NCI-H1417 treated with DMSO at 0.1 percent for 48 hours (cell line): ENCODE measurements at regions not wholly inside any gene's neighbourhood (a gene's known extent, or its start where the extent isn't known, plus 50 kb on each side); places are given as distances from the start of the nearest gene placed in this dataset.
"Not testable (repeated sequence)": the region's sequence is repeated elsewhere in the genome, so short reads cannot be mapped to it uniquely, and the experiment has no call there.

ENCODE experiments used
- DNase-seq: peaks from one replicate; lab custom pipeline; 2025; lab: John Stamatoyannopoulos, UW

- no peak for DNase-seq
Observed at GRCh38 chr20:5492937-5493336, 117.9 kb downstream of the GPCPD1 start.

DNA sequence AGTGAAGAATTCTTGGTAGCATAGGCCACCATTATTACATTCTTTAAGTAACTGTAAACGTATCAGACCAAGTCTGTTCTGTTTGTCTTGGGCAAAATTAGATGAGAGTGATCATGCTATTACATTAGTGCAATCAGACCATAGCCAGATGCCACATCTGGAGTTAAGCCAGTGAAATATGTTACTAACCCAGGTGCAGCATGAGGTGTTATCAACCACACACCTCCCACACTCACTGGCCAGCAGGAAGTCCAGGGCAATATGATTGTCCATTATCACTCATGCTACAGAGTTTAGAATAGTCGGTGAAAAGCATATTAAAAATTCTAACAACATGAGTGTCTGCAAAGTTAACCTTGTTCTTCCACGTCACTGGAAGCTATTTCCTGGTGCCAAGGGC lies 119.4 kb downstream of the GPCPD1 start:
- DNase-seq = no peak

GRCh38 chr20:5489601-5490000 lies 121.2 kb downstream of the GPCPD1 start:
- DNase-seq = no peak

GRCh38 chr20:5488823-5489222 lies 122.0 kb downstream of the GPCPD1 start:
- DNase-seq = no peak

GRCh38 chr20:5486377-5487054 lies 124.3 kb downstream of the GPCPD1 start:
- no peak for DNase-seq

DNA sequence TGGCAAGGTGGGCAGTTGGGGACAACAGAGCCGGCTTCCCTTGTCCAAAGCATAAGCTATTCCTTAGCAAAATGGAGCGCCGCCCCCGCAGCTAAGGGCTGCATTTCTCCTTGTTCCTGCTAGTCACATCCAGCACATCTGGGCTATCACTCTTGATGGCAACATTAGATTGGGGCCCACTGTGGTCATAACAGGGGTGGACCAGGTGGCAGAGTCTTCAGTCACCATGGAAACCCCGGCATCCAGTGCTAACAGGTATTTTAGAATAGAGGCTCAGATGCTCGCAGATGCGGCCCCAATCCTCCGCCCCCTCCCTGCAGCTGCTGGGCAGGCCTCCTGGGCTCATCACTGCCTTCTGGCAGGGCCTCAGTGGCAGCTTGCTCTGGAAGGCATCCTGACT lies 125.9 kb downstream of the GPCPD1 start:
- no peak for DNase-seq

GRCh38 chr20:5484346-5484745 lies 126.5 kb downstream of the GPCPD1 start:
- DNase-seq = no peak

- no peak for DNase-seq
Observed at GRCh38 chr20:5482791-5483190, 128.0 kb downstream of the GPCPD1 start.

DNA sequence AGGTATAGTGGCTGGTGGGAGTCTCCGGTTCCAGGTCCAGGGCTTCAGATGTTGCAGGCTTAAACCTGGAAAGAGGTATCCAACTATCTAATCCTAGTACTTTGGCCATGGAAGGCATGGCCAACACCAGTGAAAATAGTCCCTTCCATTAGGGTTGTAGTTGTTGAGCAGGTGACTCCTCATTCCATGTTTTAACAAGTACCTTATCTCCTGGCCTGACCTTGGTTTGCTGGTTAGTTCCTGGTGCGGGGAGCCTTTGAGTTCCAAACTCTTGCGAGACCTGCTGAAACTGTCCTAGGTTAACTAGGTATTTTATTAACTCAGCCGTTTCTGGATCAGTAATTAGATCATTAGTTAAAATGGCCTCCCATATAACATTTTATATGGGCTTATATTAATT lies 128.9 kb downstream of the GPCPD1 start:
- DNase-seq = no peak

GRCh38 chr20:5480824-5481600 lies 129.8 kb downstream of the GPCPD1 start:
- DNase-seq = peak; percentile 96

DNA sequence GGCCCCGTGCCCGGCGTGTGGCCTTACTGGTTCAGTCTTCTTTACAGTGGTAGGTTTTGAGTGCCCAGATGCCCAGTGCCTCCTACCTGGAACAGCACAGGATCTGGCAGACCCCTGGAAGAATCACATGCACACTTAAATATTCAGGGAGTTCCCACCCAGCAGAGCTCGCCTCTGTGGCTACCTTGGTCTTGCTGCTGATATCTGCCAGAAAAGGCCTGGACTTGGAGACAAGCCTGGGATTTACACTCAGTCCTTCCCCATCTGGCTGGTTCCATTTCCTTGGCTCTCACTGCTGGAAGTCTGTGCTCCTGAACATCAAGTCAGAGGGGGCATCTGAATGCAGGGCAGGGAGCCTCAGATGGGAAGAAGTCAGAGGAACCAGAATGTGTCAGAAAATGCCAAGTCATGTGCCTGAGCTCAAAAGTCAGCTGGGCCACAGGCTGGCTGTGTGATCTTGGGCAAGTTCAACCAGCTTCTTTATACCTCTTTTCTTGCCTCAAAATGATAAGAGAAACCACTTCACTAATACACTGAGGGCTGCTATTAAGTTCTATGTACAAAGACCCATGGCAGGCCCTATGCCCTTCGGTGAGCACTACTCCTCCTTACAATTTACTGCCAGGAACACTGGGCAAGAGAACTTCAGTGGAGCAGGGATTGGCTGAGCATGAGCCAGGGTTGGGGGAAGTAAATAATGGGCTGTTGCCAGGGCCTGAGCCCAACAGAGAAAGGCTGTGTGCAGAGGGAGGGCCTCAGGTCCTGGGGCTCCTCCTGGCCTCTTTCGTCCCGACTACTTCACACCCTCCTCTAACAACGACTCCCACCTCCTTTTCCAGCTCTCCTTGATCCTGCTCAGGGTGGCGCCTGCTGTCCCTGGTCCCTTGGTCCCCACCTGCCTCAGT lies 135.9 kb downstream of the GPCPD1 start:
- no peak for DNase-seq

GRCh38 chr20:5471866-5472265 lies 138.9 kb downstream of the GPCPD1 start:
- DNase-seq = not testable (repeated sequence)

GRCh38 chr20:5471368-5471767 lies 139.4 kb downstream of the GPCPD1 start:
- no peak for DNase-seq

- DNase-seq = no peak
Observed at GRCh38 chr20:5470943-5471342, 139.9 kb downstream of the GPCPD1 start.

DNA sequence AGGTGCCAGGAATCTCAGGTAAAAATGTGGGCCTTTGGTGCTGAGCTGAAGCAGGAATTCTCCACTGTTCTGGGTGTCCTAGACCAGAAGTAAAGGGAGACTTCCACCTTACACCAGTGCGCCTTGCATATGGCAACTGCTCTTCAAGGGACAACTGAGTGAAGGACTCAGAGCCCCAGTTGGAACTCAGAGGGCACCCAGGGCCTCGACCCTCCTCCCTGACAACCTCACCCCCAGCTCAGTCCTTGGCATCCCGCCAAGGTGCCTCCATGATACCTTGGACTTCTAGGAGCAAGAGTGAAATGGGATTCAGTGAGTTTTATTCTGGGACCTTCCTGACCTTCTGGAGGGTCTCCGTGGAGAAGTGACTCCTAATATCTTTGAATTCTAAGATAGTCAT lies 140.3 kb downstream of the GPCPD1 start:
- DNase-seq = no peak

DNA sequence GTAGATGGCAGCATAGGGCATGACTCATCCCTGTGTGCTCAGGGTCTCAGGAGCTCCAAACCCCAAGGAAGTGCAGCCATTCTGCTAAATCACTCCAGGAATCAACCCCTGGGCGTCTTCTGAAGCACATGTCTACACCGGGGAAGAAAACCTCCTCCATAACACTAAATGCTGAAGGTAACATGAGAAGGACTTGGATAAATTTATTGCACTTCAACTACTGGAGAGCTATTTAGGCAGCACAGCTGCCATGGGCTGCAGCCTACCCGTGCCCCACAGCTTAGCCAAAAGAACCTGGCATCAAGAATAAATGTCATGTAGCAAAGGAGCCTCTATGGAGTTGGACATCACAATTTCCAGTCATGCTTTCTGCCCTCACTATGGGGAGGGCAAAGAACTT lies 141.7 kb downstream of the GPCPD1 start:
- DNase-seq = no peak

DNA sequence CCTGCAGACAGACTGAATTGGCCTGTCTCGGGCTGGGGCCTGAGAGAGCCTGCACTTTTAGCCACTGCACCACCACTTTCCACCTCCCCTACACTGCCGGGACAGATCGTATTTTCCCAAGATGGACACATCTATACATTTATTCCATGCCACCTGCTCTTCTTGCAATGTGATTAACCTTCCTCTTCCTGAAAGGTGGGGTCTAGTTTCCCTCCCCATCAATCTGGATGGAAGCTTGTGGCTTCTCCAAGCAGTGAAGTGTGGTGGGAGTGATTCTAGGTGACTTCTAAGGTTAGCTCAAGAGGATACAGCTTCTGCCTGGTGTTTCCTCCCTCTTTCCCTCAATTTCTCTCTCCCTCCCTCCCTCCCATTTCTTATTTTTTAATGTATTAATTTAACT lies 143.7 kb downstream of the GPCPD1 start:
- no peak for DNase-seq

DNA sequence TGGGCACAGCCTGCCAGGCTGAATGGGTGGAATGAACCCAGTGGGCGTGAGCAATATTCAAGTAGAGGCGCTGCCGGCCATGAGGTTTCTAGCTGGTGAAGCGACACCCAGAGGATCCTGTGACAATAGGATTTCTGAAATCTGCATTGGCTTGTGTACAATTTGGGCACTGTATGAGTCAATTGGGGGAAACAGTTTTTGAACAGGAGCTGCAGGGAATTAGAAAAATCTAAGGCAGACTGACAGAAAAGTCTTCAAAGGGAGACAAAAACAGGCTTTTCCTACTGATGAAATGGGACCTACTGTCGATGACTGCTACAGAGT lies 145.2 kb downstream of the GPCPD1 start:
- no peak for DNase-seq

DNA sequence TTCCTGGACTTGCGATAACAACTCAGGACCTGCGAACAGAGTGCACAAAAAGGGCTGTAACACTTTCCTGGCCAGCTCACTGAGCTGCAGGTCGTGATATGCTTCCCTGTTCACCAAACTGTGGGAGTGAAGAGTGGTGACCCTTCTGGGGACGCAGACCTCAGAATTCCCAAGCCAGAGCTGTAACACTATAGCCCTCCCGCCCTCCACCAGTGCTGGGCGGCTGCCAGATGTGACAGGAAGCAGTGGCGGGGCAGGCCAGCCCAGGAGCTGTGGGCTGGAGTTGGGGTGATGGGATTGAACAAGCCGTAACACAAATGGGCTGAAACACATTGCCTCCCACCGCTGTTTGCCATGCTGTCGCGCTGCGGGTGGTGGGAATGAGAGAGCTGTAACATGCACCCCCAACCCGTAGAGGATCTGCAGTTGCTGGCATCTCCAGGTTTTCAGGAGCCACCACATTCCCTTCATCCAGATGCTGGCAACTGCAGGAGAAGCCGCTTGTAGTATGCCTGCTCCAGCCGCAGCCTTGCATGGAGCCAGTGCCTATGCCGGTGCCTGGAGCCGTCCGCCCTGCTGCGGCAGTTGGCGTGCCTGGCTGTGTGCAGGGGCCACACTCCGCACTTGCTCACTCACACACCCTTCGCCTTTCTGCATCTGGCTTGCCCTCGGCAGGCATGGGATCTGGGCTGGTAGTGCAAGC lies 145.8 kb downstream of the GPCPD1 start:
- no peak for DNase-seq

DNA sequence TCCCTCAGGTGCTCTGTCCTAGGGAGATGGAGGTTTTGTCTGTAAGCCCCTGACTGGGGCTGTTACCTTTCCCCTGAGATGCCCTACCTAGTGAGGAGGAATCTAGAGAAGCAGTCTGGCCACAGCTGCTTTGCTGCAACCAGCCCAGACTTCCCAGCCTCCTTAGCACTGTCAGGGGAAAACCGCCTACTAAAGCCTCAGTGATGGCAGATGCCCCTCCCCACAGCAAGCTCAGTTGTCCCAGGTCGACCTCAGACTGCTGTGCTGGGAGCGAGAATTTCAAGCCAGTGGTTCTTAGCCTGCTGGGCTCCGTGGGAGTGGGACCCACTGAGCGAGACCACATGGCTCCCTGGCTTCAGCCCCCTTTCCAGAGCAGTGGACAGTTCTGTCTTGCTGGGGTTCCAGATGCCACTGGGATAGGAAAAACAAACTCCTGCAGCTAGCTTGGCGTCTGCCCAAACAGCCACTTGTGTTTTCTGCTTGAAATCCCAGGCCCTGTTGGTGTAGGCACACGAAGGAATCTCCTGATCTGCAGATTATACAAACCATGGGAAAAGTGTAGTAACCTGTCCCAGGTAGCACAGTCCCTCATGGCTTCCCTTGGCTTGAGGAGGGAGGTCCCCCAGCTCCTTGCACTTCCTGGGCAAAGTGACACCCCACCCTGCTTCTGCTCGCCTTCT lies 146.4 kb upstream of the PROKR2 start:
- DNase-seq = no peak

DNA sequence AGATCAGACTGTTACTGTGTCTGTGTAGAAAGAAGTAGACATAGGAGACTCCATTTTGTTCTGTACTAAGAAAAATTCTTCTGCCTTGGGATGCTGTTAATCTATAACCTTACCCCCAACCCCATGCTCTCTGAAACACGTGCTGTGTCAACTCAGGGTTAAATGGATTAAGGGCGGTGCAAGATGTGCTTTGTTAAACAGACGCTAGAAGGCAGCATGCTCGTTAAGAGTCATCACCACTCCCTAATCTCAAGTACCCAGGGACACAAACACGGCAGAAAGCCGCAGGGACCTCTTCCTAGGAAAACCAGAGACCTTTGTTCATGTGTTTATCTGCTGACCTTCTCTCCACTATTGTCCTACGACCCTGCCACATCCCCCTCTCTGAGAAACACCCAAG lies 137.0 kb upstream of the PROKR2 start:
- not testable (repeated sequence) for DNase-seq

DNA sequence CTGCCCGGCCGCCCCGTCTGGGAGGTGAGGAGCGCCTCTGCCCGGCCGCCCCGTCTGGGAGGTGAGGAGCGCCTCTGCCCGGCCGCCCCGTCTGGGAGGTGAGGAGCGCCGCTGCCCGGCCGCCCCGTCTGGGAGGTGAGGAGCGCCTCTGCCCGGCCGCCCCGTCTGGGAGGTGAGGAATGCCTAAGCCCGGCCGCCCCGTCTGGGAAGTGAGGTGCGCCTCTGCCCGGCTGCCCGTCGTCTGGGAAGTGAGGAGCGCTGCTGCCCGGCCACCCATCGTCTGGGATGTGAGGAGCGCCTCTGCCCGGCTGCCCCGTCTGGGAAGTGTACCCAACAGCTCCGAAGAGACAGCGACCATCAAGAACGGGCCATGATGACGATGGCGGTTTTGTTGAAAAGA lies 136.6 kb upstream of the PROKR2 start:
- not testable (repeated sequence) for DNase-seq
